GM12878 (cell line): ENCODE measurements at regions not wholly inside any gene's neighbourhood (a gene's known extent, or its start where the extent isn't known, plus 50 kb on each side); places are given as distances from the start of the nearest gene placed in this dataset.

Source experiments
- ASH2L ChIP-seq: fragments of 300-600, 200-600 bp; sonication (generic); IDR thresholded peaks from 2 replicates; pipeline ENCODE4 v1.6.1; 2017; ENCODE audit warnings: low read depth, mild to moderate bottlenecking, borderline replicate concordance
- BMI1 ChIP-seq: fragments of 450-650 bp; IDR thresholded peaks from 2 replicates; pipeline ENCODE4 v1.6.1; 2016; ENCODE audit warnings: mild to moderate bottlenecking, moderate library complexity, borderline replicate concordance
- CHD4 ChIP-seq: fragments of 200-600 bp; sonication (generic); IDR thresholded peaks from 2 replicates; pipeline ENCODE4 v1.6.1; 2016; ENCODE audit warnings: mild to moderate bottlenecking
- EP300 ChIP-seq, 2 experiments: fragments of 150-350 bp in 1 of 2; IDR thresholded peaks; 2 replicates each; pipeline ENCODE4 v1.6.1; 2011 to 2012; ENCODE audit warnings: low read depth in 2 of 2, low read length in 2 of 2, borderline replicate concordance in 1 of 2, improper control_type of control experiment in 1 of 2, inconsistent platforms in 1 of 2; ENCODE audit not compliant: control insufficient read depth in 1 of 2
- FOS ChIP-seq: IDR thresholded peaks from 3 replicates; pipeline ENCODE4 v1.6.1; 2011; ENCODE audit warnings: borderline replicate concordance; ENCODE audit not compliant: insufficient read length; ENCODE audit errors: extremely low read depth
- HCFC1 ChIP-seq: fragments of 150-350 bp; IDR thresholded peaks from 2 replicates; pipeline ENCODE4 v1.6.1; 2014; ENCODE audit warnings: low read length
- JUNB ChIP-seq: IDR thresholded peaks from 2 replicates; pipeline ENCODE4 v1.6.1; 2016; ENCODE audit warnings: antibody characterized with exemption, mild to moderate bottlenecking
- NBN ChIP-seq: fragments of 450-650 bp; IDR thresholded peaks from 2 replicates; pipeline ENCODE4 v1.6.1; 2016
- NR2C1 ChIP-seq: fragments of 450-650 bp; IDR thresholded peaks from 2 replicates; pipeline ENCODE4 v1.6.1; 2017; ENCODE audit warnings: antibody characterized with exemption, mild to moderate bottlenecking, moderate library complexity
- PAX5 ChIP-seq: IDR thresholded peaks from 2 replicates; pipeline ENCODE4 v1.6.1; 2011; ENCODE audit warnings: low read depth, low read length, borderline replicate concordance
- PKNOX1 ChIP-seq: fragments of 450-650 bp; IDR thresholded peaks from 2 replicates; pipeline ENCODE4 v1.6.1; 2016; ENCODE audit warnings: mild to moderate bottlenecking
- POLR2AphosphoS5 ChIP-seq: IDR thresholded peaks from 2 replicates; pipeline ENCODE4 v1.6.1; 2011; ENCODE audit warnings: mild to moderate bottlenecking, low read length, inconsistent platforms
- PRDM15 ChIP-seq: fragments of 450-650 bp; formaldehyde crosslinking; IDR thresholded peaks from 2 replicates; pipeline ENCODE4 v1.4.0; 2020; ENCODE audit warnings: mild to moderate bottlenecking, moderate library complexity
- RAD51 ChIP-seq: fragments of 450-650 bp; IDR thresholded peaks from 2 replicates; pipeline ENCODE4 v1.6.1; 2016; ENCODE audit warnings: moderate library complexity, mild to moderate bottlenecking, inconsistent platforms
- RUNX3 ChIP-seq: IDR thresholded peaks from 2 replicates; pipeline ENCODE4 v1.6.1; 2012; ENCODE audit warnings: low read length, inconsistent platforms
- SMAD5 ChIP-seq: IDR thresholded peaks from 2 replicates; pipeline ENCODE4 v1.6.1; 2016; ENCODE audit warnings: antibody characterized with exemption, low read depth
- TARDBP ChIP-seq: IDR thresholded peaks from 2 replicates; pipeline ENCODE4 v1.6.1; 2016; ENCODE audit warnings: borderline replicate concordance
- TBL1XR1 ChIP-seq: IDR thresholded peaks from 2 replicates; pipeline ENCODE4 v1.6.1; 2012; ENCODE audit warnings: low read depth, low read length, improper control_type of control experiment
- ZBTB40 ChIP-seq: fragments of 450-650 bp; IDR thresholded peaks from 2 replicates; pipeline ENCODE4 v1.6.1; 2016; ENCODE audit warnings: mild to moderate bottlenecking, moderate library complexity, borderline replicate concordance

GRCh38 chr13:30371649-30372265, 50.5 kb upstream of the UBE2L5 start (continued):
- TF ChIP-seq EP300 (IDR thresholded peaks at IDR 0.05; ENCODE audit: borderline replicate concordance in 1 of 2, control insufficient read depth in 1 of 2, low read depth in 2 of 2, low read length in 2 of 2) (peak; percentile 96 to 97), PKNOX1 (peak; percentile 79), NR2C1 (no peak), ZBTB40 (peak; percentile 35; the same call in 1 of the 2 replicates), POLR2AphosphoS5 (peak; percentile 70), SMAD5 (no peak), HCFC1 (no peak), PAX5 (peak; percentile 69), TARDBP (peak; percentile 38; the same call in 1 of the 2 replicates), FOS (no peak), RUNX3 (peak; percentile 90), ASH2L (0 out of 2 replicates have a peak, but pooled peaks have one; percentile 69), CHD4 (no peak), BMI1 (peak; percentile 83), PRDM15 (CRISPR knock-in tag) (no peak), RAD51 (peak; percentile 97), NBN (peak; percentile 97), JUNB (peak; percentile 63; the same call in 1 of the 2 replicates), TBL1XR1 (peak; percentile 30; the same call in 1 of the 2 replicates)
